HCT116 (cell line): ENCODE measurements at regions not wholly inside any gene's neighbourhood (a gene's known extent, or its start where the extent isn't known, plus 50 kb on each side); places are given as distances from the start of the nearest gene placed in this dataset.

ENCODE experiments used
- ATAC-seq: fragments of 200-7000 bp; cut with Tn5 transposase; 2 replicates; pipeline ENCODE4 v1.9.1; 2020; ENCODE audit warnings: mild to moderate bottlenecking, moderate library complexity
- BruUV-seq: library from RNA; stranded (reverse); fragments of 400-500 nt; replicated peaks from 2 replicates; lab custom pipeline; 2021; lab: Mats Ljungman, UMichigan
- CTCF ChIA-PET: fragments of 300-600 bp; sonication (Branson Sonifier 250); formaldehyde crosslinking; loops from one replicate; lab custom pipeline; 2021; ENCODE audit warnings: antibody characterized with exemption; lab: Charles Lee
- POLR2A ChIA-PET: fragments of 300-600, 350-600 bp; sonication (Branson Sonifier 250); formaldehyde crosslinking; loops from one replicate; lab custom pipeline; 2021; ENCODE audit warnings: antibody characterized with exemption; lab: Charles Lee
- RAD21 ChIA-PET, 2 experiments: fragments of 300-600 bp; sonication (Branson Sonifier 250); formaldehyde crosslinking; loops; one replicate each; lab custom pipeline; 2023; ENCODE audit warnings: low total read pairs in 2 of 2; ENCODE audit not compliant: uncharacterized antibody in 2 of 2, unreplicated experiment in 2 of 2, low non-redundant PET in 1 of 2; lab: Charles Lee
- DNase-seq: peaks from one replicate; pipeline ENCODE4 v3.0.0-alpha.2; 2010; ENCODE audit warnings: low read depth, low spot score
- H2AFZ ChIP-seq: fragments of 200-600 bp; shearing (Covaris generic), sonication (generic); 2 replicates; pipeline ENCODE4 v1.6.1; 2017; ENCODE audit warnings: low read depth, mixed run types, mixed read lengths, antibody characterized with exemption, low read length; ENCODE audit not compliant: poor library complexity, severe bottlenecking
- H3K27ac ChIP-seq: 2 replicates; pipeline ENCODE4 v1.5.1; 2012; ENCODE audit warnings: low read depth, low read length
- H3K27me3 ChIP-seq: fragments of 200-600 bp; sonication (generic); 2 replicates; pipeline ENCODE4 v1.6.1; 2016; ENCODE audit warnings: mixed run types, low read length, mixed read lengths; ENCODE audit not compliant: insufficient read depth
- H3K36me3 ChIP-seq, 2 experiments: fragments of 200-500 bp in 1 of 2; fragments of 200-600 bp in 1 of 2; sonication (Bioruptor generic) in 1 of 2; sonication (generic) in 1 of 2; 2 replicates each; pipeline versions ENCODE4 v1.5.1 to v1.6.1; 2014 to 2016; ENCODE audit warnings: low read length in 2 of 2, inconsistent platforms in 1 of 2, mixed read lengths in 1 of 2, mixed run types in 1 of 2; ENCODE audit not compliant: insufficient read depth in 2 of 2, control insufficient read depth in 1 of 2
- H3K4me1 ChIP-seq, 2 experiments: fragments of 200-600 bp in 1 of 2; sonication (generic) in 1 of 2; 2 replicates each; pipeline versions ENCODE4 v1.5.1 to v1.6.1; 2012 to 2017; ENCODE audit warnings: low read length in 2 of 2, inconsistent platforms in 1 of 2, mild to moderate bottlenecking in 1 of 2, mixed read lengths in 1 of 2, mixed run types in 1 of 2, moderate library complexity in 1 of 2; ENCODE audit not compliant: insufficient read depth in 2 of 2, control insufficient read depth in 1 of 2
- H3K4me2 ChIP-seq: fragments of 200-600 bp; sonication (generic); 2 replicates; pipeline ENCODE4 v1.6.1; 2017; ENCODE audit warnings: mixed run types, low read length, mixed read lengths
- H3K4me3 ChIP-seq, 2 experiments: fragments of 200-600 bp in 1 of 2; sonication (generic) in 1 of 2; replicated peaks in 1 of 2; 2 replicates each; pipeline ENCODE4 v1.5.1; 2011 to 2016; ENCODE audit warnings: low read length in 2 of 2, control low read depth in 1 of 2, low read depth in 1 of 2, mild to moderate bottlenecking in 1 of 2, mixed read lengths in 1 of 2, mixed run types in 1 of 2
- H3K79me2 ChIP-seq: fragments of 200-600 bp; sonication (generic); 2 replicates; pipeline ENCODE4 v1.6.1; 2017; ENCODE audit warnings: mild to moderate bottlenecking, mixed run types, low read length, moderate library complexity, mixed read lengths; ENCODE audit not compliant: insufficient read depth
- H3K9ac ChIP-seq: fragments of 200-600 bp; sonication (generic); 2 replicates; pipeline ENCODE4 v1.6.1; 2016; ENCODE audit warnings: low read length, mixed read lengths
- H3K9me2 ChIP-seq: fragments of 200-600 bp; sonication (generic), shearing (Covaris generic); 2 replicates; pipeline ENCODE4 v1.6.1; 2017; ENCODE audit warnings: mixed run types, mild to moderate bottlenecking, moderate library complexity; ENCODE audit not compliant: insufficient read depth
- H3K9me3 ChIP-seq, 2 experiments: fragments of 200-500 bp in 1 of 2; fragments of 200-600 bp in 1 of 2; sonication (Bioruptor generic) in 1 of 2; sonication (generic) in 1 of 2; 2 replicates each; pipeline ENCODE4 v1.6.1; 2014 to 2017; ENCODE audit warnings: low read length in 2 of 2, mixed read lengths in 2 of 2, inconsistent platforms in 1 of 2, low read depth in 1 of 2, mild to moderate bottlenecking in 1 of 2, mixed run types in 1 of 2, moderate library complexity in 1 of 2; ENCODE audit not compliant: control insufficient read depth in 1 of 2, insufficient read depth in 1 of 2
- H4K20me1 ChIP-seq: fragments of 200-600 bp; sonication (generic), shearing (Covaris generic); 2 replicates; pipeline ENCODE4 v1.6.1; 2017; ENCODE audit warnings: mixed run types, mild to moderate bottlenecking, moderate library complexity; ENCODE audit not compliant: insufficient read depth
- CBX3 ChIP-seq: IDR thresholded peaks from 2 replicates; pipeline ENCODE4 v1.6.1; 2012; ENCODE audit warnings: low read depth
- CEBPB ChIP-seq: IDR thresholded peaks from 2 replicates; pipeline ENCODE4 v1.6.1; 2012; ENCODE audit warnings: low read depth
- ELF1 ChIP-seq: IDR thresholded peaks from 2 replicates; pipeline ENCODE4 v1.6.1; 2012; ENCODE audit warnings: low read depth, borderline replicate concordance
- EZH2 ChIP-seq: fragments of 200-600 bp; sonication (generic); IDR thresholded peaks from 2 replicates; pipeline ENCODE4 v1.6.1; 2017; ENCODE audit warnings: antibody characterized with exemption, mixed run types
- EZH2phosphoT487 ChIP-seq: fragments of 200-600 bp; IDR thresholded peaks from 2 replicates; pipeline ENCODE4 v1.6.1; 2018; ENCODE audit warnings: antibody characterized with exemption, borderline replicate concordance
- FOSL1 ChIP-seq: IDR thresholded peaks from 2 replicates; pipeline ENCODE4 v1.6.1; 2012; ENCODE audit warnings: low read depth
- POLR2A ChIP-seq: IDR thresholded peaks from 2 replicates; pipeline ENCODE4 v1.7.0; 2011; ENCODE audit warnings: borderline replicate concordance; ENCODE audit not compliant: insufficient read depth, insufficient read length; ENCODE audit errors: extremely low read depth
- POLR2AphosphoS5 ChIP-seq: IDR thresholded peaks from 2 replicates; pipeline ENCODE4 v1.6.1; 2011; ENCODE audit warnings: mild to moderate bottlenecking, low read depth, low read length, moderate library complexity
- RAD21 ChIP-seq: IDR thresholded peaks from 2 replicates; pipeline ENCODE4 v1.6.1; 2012; ENCODE audit warnings: low read depth, mild to moderate bottlenecking
- SP1 ChIP-seq: IDR thresholded peaks from 2 replicates; pipeline ENCODE4 v1.6.1; 2012; ENCODE audit warnings: low read depth
- SRF ChIP-seq: IDR thresholded peaks from 2 replicates; pipeline ENCODE4 v1.6.1; 2012; ENCODE audit warnings: low read depth
- TCF7L2 ChIP-seq: IDR thresholded peaks from 2 replicates; pipeline ENCODE4 v1.7.0; 2011; ENCODE audit warnings: borderline replicate concordance, inconsistent platforms; ENCODE audit not compliant: insufficient read depth, insufficient read length; ENCODE audit errors: extremely low read depth
- YY1 ChIP-seq: IDR thresholded peaks from 2 replicates; pipeline ENCODE4 v1.6.1; 2011; ENCODE audit warnings: low read length, low read depth, moderate library complexity, mild to moderate bottlenecking; ENCODE audit not compliant: insufficient replicate concordance; ENCODE audit errors: extremely low read depth
- intact Hi-C: fragments of 100-400 bp; cut with micrococcal nuclease; formaldehyde crosslinking; loops from 2 replicates; pipeline ENCODE4 v1.10.0; 2022
- TF ChIP-seq, protein P1 (sequence below): IDR thresholded peaks from 2 replicates; pipeline ENCODE4 v1.6.1; 2012
- TF ChIP-seq, protein P2 (sequence below): IDR thresholded peaks from 2 replicates; pipeline ENCODE4 v1.6.1; 2011; ENCODE audit warnings: mild to moderate bottlenecking, low read length, moderate library complexity; ENCODE audit not compliant: insufficient replicate concordance; ENCODE audit errors: extremely low read depth
- TF ChIP-seq, protein P3 (sequence below): IDR thresholded peaks from 2 replicates; pipeline ENCODE4 v1.6.1; 2012; ENCODE audit warnings: low read depth
- TF ChIP-seq, protein P4 (sequence below): IDR thresholded peaks from 2 replicates; pipeline ENCODE4 v1.6.1; 2012
- TF ChIP-seq, protein P5 (sequence below), 3 experiments: fragments of 200-600 bp in 1 of 3; sonication (generic) in 1 of 3; IDR thresholded peaks in 2 of 3; conservative IDR thresholded peaks in 1 of 3; 2 replicates each; pipeline ENCODE4 v1.5.1; 2012 to 2017; ENCODE audit warnings: low read depth in 2 of 3, low read length in 2 of 3, antibody characterized with exemption in 1 of 3, borderline replicate concordance in 1 of 3, control low read depth in 1 of 3, mild to moderate bottlenecking in 1 of 3, mixed read lengths in 1 of 3, mixed run types in 1 of 3, moderate library complexity in 1 of 3; ENCODE audit not compliant: insufficient read depth in 1 of 3

DNA sequence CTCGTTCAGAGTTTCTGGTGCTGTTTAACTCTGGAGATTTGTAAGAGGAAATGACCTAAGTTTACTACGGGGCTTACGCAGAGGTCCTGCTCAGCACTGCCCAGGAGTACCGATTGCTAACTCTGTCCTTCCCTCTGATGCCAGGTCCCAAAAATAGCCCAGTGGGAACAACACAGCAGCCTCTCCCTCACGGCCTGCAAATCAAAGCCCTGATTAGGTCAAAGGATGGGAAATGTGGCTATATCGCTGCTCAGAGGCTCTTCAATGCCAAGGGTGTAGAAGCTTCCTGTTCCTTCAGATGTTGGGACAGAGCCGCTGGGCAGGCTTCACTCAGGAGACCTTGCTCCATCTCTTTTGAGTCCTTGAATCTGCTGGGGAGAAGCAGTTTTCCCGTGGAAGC lies 174.2 kb upstream of the KCNJ16 start:
- Histone ChIP-seq H3K79me2 (no peaks in the 10 kb centered on the region), H3K9ac (no peak overlapping the region), H4K20me1 (no peaks in the 10 kb centered on the region), H3K4me3 (no peak overlapping the region), H3K36me3 (no peaks in the 10 kb centered on the region), H3K27me3 (no peaks in the 10 kb centered on the region), H3K9me3 (peaks cover 8% of the 10 kb centered on the region in 2 experiments; a peak in 2 of 4 replicates), H3K4me2 (no peak overlapping the region), H2AFZ (no peak overlapping the region), H3K27ac (no peak overlapping the region), H3K4me1 (no peaks in the 10 kb centered on the region), H3K9me2 (no peaks in the 10 kb centered on the region)
- BruUV-seq = no TSS peak
- POLR2A ChIA-PET = no interaction called here
- intact Hi-C loops = no loop called here
- ATAC-seq = no peak
- RAD21 ChIA-PET = no interaction called here
- TF ChIP-seq, protein P1, sequence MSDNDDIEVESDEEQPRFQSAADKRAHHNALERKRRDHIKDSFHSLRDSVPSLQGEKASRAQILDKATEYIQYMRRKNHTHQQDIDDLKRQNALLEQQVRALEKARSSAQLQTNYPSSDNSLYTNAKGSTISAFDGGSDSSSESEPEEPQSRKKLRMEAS = no peak
- TF ChIP-seq SP1 (no peak), POLR2A (no peak), EZH2 (no peak), POLR2AphosphoS5 (no peak), CBX3 (no peak), ELF1 (no peak), RAD21 (no peak), EZH2phosphoT487 (no peak), SRF (no peak), FOSL1 (no peak), YY1 (no peak), CEBPB (no peak), TCF7L2 (no peak)
- TF ChIP-seq, protein P2, sequence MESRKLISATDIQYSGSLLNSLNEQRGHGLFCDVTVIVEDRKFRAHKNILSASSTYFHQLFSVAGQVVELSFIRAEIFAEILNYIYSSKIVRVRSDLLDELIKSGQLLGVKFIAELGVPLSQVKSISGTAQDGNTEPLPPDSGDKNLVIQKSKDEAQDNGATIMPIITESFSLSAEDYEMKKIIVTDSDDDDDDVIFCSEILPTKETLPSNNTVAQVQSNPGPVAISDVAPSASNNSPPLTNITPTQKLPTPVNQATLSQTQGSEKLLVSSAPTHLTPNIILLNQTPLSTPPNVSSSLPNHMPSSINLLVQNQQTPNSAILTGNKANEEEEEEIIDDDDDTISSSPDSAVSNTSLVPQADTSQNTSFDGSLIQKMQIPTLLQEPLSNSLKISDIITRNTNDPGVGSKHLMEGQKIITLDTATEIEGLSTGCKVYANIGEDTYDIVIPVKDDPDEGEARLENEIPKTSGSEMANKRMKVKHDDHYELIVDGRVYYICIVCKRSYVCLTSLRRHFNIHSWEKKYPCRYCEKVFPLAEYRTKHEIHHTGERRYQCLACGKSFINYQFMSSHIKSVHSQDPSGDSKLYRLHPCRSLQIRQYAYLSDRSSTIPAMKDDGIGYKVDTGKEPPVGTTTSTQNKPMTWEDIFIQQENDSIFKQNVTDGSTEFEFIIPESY = no peak
- TF ChIP-seq, protein P3, sequence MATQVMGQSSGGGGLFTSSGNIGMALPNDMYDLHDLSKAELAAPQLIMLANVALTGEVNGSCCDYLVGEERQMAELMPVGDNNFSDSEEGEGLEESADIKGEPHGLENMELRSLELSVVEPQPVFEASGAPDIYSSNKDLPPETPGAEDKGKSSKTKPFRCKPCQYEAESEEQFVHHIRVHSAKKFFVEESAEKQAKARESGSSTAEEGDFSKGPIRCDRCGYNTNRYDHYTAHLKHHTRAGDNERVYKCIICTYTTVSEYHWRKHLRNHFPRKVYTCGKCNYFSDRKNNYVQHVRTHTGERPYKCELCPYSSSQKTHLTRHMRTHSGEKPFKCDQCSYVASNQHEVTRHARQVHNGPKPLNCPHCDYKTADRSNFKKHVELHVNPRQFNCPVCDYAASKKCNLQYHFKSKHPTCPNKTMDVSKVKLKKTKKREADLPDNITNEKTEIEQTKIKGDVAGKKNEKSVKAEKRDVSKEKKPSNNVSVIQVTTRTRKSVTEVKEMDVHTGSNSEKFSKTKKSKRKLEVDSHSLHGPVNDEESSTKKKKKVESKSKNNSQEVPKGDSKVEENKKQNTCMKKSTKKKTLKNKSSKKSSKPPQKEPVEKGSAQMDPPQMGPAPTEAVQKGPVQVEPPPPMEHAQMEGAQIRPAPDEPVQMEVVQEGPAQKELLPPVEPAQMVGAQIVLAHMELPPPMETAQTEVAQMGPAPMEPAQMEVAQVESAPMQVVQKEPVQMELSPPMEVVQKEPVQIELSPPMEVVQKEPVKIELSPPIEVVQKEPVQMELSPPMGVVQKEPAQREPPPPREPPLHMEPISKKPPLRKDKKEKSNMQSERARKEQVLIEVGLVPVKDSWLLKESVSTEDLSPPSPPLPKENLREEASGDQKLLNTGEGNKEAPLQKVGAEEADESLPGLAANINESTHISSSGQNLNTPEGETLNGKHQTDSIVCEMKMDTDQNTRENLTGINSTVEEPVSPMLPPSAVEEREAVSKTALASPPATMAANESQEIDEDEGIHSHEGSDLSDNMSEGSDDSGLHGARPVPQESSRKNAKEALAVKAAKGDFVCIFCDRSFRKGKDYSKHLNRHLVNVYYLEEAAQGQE = no peak
- TF ChIP-seq, protein P4, sequence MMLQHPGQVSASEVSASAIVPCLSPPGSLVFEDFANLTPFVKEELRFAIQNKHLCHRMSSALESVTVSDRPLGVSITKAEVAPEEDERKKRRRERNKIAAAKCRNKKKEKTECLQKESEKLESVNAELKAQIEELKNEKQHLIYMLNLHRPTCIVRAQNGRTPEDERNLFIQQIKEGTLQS = no peak
- TF ChIP-seq, protein P5, sequence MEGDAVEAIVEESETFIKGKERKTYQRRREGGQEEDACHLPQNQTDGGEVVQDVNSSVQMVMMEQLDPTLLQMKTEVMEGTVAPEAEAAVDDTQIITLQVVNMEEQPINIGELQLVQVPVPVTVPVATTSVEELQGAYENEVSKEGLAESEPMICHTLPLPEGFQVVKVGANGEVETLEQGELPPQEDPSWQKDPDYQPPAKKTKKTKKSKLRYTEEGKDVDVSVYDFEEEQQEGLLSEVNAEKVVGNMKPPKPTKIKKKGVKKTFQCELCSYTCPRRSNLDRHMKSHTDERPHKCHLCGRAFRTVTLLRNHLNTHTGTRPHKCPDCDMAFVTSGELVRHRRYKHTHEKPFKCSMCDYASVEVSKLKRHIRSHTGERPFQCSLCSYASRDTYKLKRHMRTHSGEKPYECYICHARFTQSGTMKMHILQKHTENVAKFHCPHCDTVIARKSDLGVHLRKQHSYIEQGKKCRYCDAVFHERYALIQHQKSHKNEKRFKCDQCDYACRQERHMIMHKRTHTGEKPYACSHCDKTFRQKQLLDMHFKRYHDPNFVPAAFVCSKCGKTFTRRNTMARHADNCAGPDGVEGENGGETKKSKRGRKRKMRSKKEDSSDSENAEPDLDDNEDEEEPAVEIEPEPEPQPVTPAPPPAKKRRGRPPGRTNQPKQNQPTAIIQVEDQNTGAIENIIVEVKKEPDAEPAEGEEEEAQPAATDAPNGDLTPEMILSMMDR (IDR thresholded peaks at IDR 0.05 in 2 of 3, conservative IDR thresholded peaks at IDR 0.05 in 1 of 3; ENCODE audit: borderline replicate concordance in 1 of 3, insufficient read depth in 1 of 3, low read depth in 2 of 3, low read length in 2 of 3) = no peak
- CTCF ChIA-PET = no interaction called here
- no peak for DNase-seq
